HG03135 (cell line): ENCODE measurements at regions not wholly inside any gene's neighbourhood (a gene's known extent, or its start where the extent isn't known, plus 50 kb on each side); places are given as distances from the start of the nearest gene placed in this dataset.

Experiments
- ATAC-seq: cut with Tn5 transposase; IDR thresholded peaks from one replicate; pipeline ENCODE4 v1.9.1; 2021; ENCODE audit warnings: mild to moderate bottlenecking, moderate library complexity; ENCODE audit not compliant: unreplicated experiment

DNA sequence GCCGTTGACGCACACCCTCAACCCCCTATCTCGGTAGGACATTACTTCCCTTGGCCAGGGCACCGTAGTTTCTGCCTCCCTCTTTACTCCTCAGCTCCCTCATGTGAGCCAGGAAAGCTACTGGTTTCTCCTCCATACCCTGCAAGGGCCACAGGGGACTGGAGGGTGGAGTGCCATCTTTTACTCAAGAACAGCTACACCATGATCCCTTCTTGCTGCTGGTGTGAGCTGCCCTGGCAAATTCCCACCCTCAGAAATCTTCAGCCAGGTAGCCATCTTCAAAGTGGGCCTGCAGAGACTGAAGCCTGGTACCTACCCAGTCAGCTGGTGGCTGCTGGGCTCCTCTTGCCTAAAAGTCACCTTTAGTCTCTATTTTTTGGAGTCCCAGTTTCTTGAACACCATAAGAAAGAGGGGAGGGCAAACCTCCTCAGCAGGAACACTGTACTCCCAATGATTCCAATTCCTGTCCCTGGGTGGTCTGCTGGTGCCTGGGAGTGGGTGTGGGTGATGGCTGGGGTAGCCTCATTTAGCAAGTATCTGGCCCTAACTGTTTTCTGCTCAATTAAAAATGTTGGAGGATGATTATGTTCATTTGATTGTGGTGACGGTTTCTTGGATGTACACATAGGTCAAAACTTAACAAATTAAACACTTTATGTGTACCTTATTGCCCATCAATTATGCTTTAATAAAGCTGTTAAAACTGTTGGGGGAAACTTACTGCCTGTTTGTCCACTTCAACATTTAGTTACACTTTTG lies 105.0 kb upstream of the NPY start:
- ATAC-seq = no peak

DNA sequence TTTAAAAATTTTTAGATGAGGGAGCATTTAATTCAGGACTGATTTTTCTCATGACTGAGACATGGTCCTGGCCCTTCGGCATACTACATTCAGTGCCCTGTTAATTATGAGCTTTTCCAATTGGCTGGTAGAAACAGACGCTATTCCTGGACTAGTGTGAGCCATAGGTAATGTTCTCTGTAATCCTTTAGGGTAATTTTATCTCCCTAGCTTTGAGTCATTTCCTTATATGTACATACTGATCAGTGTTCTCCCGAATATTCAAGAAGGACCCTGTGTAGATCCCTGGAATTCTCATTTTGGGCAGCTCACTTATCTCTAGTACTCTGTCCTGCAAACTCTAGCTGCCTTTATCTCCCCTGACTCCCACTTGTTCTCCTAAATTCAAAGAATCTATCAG lies 92.6 kb upstream of the NPY start:
- no peak for ATAC-seq

DNA sequence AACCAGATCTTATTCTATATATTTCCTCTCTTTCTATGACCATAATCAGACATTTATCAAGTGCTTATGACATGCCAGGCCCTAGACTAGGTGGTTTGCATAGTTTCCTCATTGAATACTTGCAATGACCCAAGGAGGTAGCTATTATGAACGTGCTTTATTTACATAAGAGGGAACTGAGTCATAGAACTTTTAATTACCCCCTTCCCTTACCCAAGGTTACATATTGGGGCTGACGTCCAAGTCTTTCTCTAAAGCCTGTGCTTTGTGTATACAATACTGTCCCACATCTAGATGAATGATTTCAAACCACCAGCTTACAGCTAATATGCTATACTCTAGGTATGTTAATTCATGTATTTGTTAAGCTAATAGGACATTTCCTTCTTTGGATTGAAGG lies 91.9 kb upstream of the NPY start:
- ATAC-seq = no peak

DNA sequence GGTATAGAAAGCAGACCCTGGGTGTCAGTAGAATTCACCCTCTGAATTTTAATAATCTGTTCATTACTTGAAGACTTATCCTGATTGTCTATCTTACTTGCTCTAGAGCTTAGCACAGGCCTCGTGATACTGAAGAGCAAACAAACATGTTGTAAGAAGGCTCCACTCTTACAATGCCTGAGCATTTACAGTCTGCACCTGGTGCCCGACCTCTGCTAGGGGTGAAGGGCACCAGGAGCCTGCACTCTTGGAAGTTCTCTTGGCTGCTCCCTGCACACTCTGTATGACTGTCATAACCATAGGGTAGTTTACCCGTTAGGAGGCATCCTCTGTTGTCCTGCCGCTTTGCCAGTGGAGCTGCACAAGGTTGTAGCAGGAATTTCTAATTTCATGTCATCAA lies 91.3 kb upstream of the NPY start:
- no peak for ATAC-seq

DNA sequence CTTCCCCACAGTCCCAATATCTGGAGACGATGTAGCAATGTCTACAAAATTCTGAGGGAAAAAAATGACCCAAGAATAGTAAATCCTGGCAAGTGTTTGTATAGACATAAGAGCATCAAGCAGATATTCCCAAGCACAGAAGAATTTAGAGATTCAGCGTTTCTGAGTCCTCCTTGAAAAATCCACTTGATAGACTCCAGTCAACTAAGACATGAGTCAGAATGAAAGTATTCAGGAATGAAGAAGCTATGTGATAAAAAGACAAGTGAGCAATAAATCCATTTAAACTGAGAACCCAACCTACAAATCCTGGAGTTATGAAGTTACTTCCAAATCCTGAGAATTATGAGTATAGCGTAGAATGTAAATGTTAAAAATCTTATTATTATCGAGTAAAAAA lies 86.1 kb upstream of the NPY start:
- no peak for ATAC-seq

DNA sequence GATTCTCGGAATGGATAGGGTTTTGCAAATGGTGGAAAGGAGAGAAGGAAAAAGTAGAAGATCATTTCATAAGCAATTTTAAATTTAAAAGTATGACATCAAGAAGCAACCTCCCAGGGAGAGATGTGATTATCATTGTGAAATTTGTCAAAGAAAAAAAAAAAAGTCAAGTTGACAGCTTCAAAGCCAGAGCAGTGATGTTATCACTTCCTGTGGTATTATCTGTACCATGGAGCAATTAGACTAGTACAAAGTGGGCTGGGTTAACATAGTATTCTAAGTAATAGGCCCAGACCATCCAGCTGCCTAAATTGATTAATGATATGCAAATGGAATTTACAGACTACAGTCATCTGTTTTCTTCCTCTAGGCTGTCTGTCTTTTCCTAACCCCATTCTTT lies 84.0 kb upstream of the NPY start:
- no peak for ATAC-seq

DNA sequence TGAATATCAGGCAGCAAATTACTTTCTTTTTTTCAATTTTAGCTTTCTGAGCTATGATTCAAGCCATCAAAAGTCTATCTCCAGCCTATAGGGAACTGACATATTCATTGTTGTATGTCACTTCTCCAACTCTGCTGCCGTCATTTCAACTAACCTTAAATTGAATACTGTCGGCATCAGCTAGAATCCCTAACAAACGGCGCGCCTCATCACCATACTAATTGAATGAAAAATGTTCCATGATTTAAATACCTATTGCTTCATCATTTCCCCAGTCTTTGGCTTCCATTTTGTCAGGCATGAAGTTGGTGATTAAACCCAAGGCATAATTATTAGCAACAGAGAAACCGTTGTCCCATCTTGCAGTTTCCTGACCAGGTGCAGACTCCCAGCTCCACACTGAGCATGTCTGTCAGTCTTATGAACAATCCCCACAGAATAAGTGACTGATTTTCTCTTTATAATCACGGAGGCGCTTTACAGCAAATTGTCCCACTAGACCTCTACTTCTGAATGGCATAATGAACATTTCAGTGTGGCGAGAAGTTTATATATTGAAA lies 83.5 kb upstream of the NPY start:
- no peak for ATAC-seq

DNA sequence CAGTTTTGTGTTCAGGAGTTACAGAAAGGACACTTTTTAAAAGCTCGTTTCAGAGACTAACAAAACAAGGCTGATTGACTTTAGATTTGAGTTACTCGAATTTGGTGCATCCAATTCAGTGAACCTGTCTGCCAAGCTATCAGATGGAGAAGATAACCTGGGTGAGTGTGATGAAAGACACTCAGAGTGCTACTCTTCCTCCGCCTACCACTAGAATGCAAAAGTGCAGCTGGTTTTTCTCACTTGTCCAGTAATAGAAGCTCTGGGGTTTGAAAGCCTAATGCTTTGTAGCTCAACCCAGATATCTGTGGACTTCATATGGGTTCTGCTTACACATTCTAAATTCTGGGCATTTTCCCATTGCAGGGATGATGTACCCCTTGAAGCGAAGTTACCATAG lies 82.8 kb upstream of the NPY start:
- no peak for ATAC-seq

DNA sequence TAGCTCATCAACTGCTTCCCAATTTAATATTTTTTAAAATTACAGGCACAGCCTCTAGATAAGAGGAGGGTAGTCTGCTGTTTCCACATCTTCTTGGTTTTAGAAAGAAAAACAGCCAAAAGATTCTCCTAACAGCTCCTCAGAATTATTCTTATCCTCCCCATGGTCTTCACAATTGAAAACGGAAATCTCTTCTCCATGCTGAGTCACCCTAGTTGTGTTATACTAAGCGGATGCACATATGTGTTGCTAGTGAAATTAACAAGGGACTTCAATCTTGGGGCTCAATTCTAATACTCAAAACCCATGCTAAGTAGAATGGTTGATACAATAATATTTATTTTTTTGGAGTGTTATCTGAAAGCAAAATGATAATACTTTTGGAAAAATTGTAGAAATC lies 71.9 kb upstream of the NPY start:
- ATAC-seq = no peak

DNA sequence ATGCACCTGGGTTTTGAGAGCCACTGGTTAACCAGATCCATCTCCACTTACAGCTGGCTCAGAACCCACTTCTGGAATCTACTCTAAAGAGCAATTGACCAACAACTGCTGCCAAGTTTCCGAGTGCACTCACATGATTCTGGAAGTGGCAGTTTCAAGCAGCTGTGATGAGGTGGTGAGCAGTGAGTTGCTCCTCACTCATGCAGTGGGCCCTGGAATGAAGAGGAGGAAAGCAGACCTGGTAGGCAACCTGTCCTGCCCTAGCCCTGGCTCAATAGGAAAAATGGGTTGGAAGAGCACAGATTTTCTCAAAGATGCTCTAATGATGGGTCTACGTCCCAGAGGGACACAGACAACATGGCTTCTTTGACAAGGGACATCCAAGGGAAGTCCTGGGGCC lies 70.7 kb upstream of the NPY start:
- ATAC-seq = no peak

DNA sequence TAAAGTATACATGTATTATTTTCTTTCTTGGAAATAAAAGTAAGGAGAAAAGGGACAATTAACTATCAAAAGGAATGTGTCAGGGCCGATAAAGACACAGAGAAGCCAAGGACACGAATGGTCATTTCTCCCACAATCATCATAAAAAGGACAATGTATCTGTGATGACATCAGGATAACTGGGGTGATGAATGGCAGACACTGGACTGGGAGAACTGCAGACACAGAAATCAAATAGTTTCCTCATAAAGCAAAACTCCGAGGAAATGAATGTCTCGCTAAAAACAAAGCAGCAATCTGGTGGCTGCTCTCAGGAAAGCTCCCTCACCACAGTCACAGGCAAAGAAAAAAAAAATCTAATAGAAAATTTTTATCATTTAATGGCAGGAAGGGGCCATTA lies 69.3 kb upstream of the NPY start:
- ATAC-seq = no peak

DNA sequence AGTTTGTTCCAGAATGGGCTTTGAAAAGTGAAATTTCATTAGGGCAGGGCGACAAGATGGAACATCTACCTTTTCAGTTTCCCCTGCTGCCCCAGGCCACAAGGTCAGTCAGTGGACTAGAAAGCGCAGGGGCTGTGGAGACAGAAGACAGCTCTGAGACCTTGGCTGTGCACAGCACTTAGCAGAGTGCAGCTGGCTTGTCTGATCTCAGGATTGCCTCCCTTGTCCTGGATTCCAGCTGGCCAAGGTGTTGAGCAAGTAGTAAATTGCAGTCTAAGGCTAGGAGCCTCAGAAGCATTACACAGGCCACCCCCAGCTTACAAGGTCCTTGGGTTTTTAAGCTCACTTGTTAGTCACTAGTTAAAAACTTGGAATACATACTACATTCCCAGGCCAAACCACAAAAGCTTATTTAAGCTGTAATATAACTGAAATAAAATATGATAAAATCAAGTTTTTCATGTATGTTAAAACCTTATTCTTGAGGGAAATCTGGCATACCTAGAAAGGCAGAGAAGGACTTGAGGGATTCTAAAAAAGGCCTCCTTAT lies 67.3 kb upstream of the NPY start:
- no peak for ATAC-seq

DNA sequence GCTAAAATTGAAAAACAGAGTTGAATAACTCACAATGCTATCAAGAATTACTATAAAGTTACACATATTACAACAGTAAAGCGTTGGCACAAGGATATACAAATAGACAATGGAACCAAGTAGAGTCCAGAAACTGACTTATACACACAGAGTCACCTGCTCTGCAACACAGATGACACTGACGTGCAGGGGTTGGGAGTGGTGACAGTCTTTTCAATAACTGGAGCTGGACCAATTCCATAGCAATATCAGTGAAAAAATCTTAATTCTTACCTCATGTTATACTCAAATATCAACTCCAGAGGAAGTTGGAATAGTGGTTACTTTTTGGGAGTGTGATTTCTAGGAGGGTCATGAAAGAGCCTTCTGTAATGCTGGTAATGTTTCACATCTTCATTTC lies 62.5 kb upstream of the NPY start:
- no peak for ATAC-seq

DNA sequence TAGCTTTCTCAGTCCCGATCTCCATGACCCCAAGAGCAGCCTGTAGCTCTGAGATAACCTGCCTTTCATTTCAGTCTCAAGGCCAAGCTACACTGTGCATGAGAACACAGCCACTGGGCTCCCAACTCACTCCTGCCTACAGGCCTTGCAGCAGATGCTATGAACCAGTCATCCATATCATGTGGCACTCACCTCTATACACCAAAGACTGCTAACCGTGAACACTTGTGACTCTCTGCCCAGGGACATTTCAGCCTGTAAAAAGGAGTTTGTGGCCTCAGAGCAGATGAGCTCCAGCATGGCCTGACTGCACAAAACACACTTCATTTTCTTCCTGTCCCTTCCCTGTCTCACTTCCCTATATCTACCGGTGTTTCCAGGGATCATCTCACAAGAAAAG lies 56.9 kb upstream of the NPY start:
- peak; percentile 46 for ATAC-seq

DNA sequence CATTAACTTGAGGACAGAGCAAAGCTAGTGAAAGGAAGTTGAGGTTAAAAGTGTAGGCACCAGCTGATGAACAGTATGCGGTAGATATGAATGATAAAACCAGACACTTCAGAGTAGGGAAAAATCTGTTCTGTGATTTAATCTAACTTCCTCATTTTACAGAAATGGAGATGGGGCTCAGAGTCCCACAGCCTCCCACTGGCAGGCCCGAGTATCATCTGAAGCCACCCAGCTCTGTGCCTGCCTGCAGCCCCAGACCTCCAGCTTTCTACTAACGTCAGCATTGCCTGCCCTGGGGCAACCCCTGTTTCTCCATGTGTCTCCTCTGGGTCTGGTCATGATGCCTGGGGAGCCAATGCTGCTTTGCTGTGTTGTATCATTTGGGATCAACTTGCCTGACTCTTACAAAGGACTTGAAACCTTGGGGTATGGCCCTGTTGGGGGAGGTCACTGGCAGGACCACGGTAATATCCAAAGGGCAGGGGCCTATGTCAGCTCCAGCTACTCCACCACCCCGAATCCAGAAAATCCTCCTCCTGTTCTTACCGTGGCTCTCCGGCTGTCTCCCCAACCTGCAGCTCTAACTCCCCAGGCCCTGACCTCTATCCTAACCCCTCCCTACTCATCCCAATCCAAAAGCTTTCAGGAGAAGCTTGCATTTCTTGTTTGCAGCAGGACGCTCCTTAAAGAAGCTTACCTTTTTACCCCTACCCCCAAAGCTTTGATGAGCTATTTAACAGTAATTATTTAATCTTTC lies 56.2 kb upstream of the NPY start:
- ATAC-seq = peak; percentile 94

DNA sequence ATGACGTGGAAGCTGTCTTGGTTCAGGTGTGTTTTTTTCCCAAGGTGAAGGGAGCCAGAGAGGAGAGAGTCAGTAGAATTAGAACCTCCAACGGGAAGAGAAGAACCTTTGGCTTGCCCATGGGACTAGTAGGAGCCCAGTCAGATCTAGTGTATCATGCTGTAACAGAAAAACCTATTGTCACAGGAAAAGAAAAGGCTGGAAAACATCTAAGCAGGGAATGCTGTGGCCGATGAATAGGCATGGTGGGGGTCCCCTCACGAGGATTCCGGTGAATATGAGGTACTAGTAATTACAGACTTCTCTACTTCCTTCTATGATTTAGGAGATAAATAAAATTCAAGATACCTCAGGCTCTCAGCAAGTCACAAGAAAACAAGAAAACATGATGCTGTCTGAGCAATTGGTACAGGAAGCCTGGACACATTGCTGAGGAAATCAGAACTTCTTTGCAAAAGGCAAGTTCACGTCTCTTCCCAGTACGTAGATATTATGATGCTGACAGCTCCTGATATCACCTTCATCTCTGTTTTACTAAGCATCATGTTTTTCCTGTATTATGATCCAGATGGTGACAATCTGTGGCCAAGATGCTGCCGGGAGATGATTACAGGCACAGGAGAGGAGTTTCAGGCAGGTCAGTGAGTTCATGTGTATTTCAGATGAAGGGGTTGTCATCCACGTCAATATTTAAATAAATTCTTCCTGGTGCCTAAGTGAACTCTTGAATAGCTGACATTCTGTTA lies 54.3 kb upstream of the NPY start:
- ATAC-seq = no peak

DNA sequence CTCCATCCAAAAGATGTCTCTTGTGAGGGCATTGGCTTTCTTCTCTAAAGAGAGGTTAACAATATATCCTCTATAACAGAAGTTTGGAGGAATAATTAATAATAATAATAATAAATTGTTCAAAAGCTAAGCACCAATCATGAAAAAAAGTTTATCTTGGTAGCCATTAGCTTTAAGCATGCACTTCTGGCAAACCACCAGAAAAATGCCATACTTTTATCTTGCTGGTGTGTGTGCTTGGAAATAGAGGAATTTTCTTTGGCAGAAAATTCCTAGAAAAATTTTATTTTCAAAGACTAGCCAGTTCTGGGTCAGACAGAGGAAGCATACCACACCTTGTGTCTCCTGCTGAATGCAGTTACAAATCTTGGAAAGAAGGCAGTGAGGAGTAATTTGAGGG lies 52.5 kb upstream of the NPY start:
- ATAC-seq = no peak

DNA sequence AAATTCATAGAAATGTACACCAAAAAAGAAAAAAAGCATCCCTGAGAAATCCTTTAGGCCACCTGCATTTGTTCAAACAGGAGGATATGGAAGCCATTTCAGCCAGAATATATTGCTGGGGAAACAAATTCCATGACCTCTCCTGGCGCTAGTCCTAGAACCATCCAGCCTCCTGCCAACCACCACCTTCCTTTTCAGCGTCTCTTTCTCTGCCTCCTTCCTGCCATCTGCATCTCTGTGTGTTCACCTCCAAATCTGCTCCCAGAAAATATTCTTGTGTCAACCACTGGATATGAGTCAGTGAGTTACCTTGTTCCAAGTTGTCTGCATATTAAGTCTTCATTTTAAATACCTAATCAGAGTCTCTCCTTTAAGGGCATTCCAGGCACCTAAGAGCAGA lies 50.6 kb upstream of the NPY start:
- ATAC-seq = no peak
